Prostate gland (tissue), 2 donors: ENCODE measurements at regions not wholly inside any gene's neighbourhood (a gene's known extent, or its start where the extent isn't known, plus 50 kb on each side); places are given as distances from the start of the nearest gene placed in this dataset.
"Not testable (repeated sequence)": the region's sequence is repeated elsewhere in the genome, so short reads cannot be mapped to it uniquely, and the experiment has no call there.

Source experiments
- CTCF ChIP-seq, 4 experiments: fragments of 200-600 bp in 2 of 4; fragments of 450-650 bp in 2 of 4; sonication (generic) in 2 of 4; IDR thresholded peaks; 1 replicate in 3 of 4; 2 replicates in 1 of 4; pipeline ENCODE4 v1.5.1; 2016 to 2019; ENCODE audit warnings: antibody characterized with exemption in 4 of 4, mild to moderate bottlenecking in 2 of 4, moderate library complexity in 2 of 4
- POLR2A ChIP-seq: fragments of 450-650 bp; IDR thresholded peaks from one replicate; pipeline ENCODE4 v1.6.1; 2016; ENCODE audit warnings: antibody characterized with exemption, mild to moderate bottlenecking
- POLR2AphosphoS5 ChIP-seq: sonication (generic); formaldehyde crosslinking; IDR thresholded peaks from one replicate; pipeline ENCODE4 v1.6.1; 2017; ENCODE audit warnings: antibody characterized with exemption

GRCh38 chr9:66759825-66760492 is 140.6 kb upstream of the ZNF658 start:
- not testable (repeated sequence) for TF ChIP-seq CTCF (IDR thresholded peaks at IDR 0.05); POLR2A; POLR2AphosphoS5
